ENCODE measurements at regions not wholly inside any gene's neighbourhood (a gene's known extent, or its start where the extent isn't known, plus 50 kb on each side); places are given as distances from the start of the nearest gene placed in this dataset.

DNA sequence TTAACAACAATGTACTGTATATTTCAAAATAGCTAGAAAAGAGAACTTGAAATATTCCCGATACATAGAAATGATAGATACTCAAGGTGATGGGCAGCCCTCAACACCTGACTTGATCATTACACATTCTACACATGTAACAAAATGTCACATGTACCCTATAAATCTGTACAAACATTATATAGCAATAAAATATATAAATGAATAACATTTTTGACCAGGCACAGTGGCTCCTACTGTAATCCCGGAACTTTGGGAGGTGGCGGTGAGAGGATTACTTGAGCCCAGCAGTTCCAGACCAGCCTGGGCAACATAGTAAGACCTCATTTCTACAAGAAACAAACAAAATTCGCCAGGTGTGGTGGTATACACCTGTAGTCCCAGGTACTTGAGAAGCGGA, 659.5 kb upstream of the NRP1 start:
- 100% methylated on average over 1 to 2 of the region's 5 CpGs for WGBS, 2 experiments (ENCODE audit: insufficient coverage in 2 of 2)

DNA sequence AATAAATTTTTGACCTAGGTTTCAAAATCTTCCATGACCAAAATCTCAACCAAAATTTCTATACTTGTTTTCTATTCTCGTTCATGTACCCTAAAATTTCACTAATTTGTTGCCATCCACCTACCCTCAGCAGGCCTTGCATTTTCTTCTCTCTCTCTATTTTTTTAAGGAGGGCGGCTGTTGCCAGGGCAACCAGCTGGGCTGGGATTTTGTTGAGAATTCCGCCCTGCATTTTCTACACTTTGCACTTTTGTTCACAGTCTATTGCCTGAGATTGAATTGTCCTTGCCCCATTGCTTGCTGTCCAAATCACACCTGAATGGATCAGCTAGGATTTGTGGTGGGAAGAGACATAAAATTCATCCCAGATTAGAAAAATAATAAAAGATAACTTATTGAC, 657.5 kb upstream of the NRP1 start:
- Histone ChIP-seq H3K4me3 (ENCODE audit: extremely low read depth, insufficient read depth, low read length, poor library complexity, severe bottlenecking) (no peak overlapping the region), H3K9me3 (ENCODE audit: control insufficient read depth, low read length) (no peaks in the 10 kb centered on the region), H3K36me3 (ENCODE audit: control insufficient read depth, insufficient read depth, low read length) (no peaks in the 10 kb centered on the region), H3K27ac (ENCODE audit: low read depth, low read length, severe bottlenecking) (no peak overlapping the region), H3K4me1 (ENCODE audit: control insufficient read depth, insufficient read depth, low read length, poor library complexity, severe bottlenecking) (peaks cover 4% of the 10 kb centered on the region)
- 81 to 93% methylated on average over 2 to 3 of the region's 3 CpGs for WGBS, 2 experiments (ENCODE audit: insufficient coverage in 2 of 2)

More for the DNA sequence above, 659.5 kb upstream of the NRP1 start:
- H3K9me3 ChIP-seq (ENCODE audit: control insufficient read depth, low read length): no peaks in the 10 kb centered on the region
- H3K27ac ChIP-seq (ENCODE audit: low read depth, low read length, severe bottlenecking): no peak overlapping the region
- no peak overlapping the region for H3K4me3 ChIP-seq (ENCODE audit: extremely low read depth, insufficient read depth, low read length, poor library complexity, severe bottlenecking)
- H3K4me1 ChIP-seq (ENCODE audit: control insufficient read depth, insufficient read depth, low read length, poor library complexity, severe bottlenecking): peaks cover 4% of the 10 kb centered on the region
- H3K36me3 ChIP-seq (ENCODE audit: control insufficient read depth, insufficient read depth, low read length): no peaks in the 10 kb centered on the region

DNA sequence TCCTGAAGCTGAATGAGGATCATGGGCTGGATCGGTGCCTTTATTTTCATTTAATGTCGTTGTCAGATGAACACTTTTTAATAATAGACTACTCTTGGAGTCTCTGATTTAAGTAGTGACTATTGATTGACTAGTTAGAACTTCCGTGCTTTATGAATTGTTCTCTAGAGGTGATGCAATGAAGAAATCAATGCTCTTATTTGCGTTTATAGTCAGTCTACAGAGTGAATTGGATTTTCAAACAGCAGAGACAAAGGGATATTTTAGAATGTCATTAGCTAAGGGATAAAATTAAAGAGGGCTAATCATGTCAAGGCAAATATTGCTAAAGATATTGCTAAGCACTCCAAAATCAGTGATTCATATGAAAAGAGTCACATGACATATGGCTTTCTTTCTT, 652.0 kb upstream of the NRP1 start:
- H3K9me3 ChIP-seq (ENCODE audit: control insufficient read depth, low read length): no peaks in the 10 kb centered on the region
- no peaks in the 10 kb centered on the region for H3K4me1 ChIP-seq (ENCODE audit: control insufficient read depth, insufficient read depth, low read length, poor library complexity, severe bottlenecking)
- WGBS, 2 experiments (ENCODE audit: insufficient coverage in 2 of 2): 89 to 93% methylated on average over 2 of the region's 4 CpGs
- no peak overlapping the region for H3K27ac ChIP-seq (ENCODE audit: low read depth, low read length, severe bottlenecking)
- H3K36me3 ChIP-seq (ENCODE audit: control insufficient read depth, insufficient read depth, low read length): no peaks in the 10 kb centered on the region
- no peak overlapping the region for H3K4me3 ChIP-seq (ENCODE audit: extremely low read depth, insufficient read depth, low read length, poor library complexity, severe bottlenecking)

DNA sequence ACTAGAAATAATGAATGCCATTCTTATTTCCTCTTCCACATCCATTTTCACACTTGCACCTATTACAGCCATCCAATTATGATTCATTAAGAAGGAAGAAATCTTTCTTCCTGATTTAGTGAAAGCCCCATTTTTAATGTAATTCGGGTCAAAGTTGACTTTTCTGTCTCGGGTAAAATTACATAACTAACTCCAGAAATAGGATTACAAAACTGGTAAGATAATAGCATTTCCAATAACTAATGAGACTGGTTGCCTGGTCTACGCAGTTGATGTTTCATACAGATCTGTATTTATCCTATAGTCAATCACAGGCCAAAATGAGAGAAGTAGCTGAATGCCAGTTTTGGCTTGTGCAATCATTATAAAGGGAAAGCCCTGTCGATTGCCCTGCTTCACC, 651.5 kb upstream of the NRP1 start:
- WGBS, 2 experiments (ENCODE audit: insufficient coverage in 2 of 2): 100% methylated on average over 1 of the region's 4 CpGs; no CpG with 5 or more reads in 1 of the 2 experiments
- Histone ChIP-seq H3K4me1 (ENCODE audit: control insufficient read depth, insufficient read depth, low read length, poor library complexity, severe bottlenecking) (no peaks in the 10 kb centered on the region), H3K4me3 (ENCODE audit: extremely low read depth, insufficient read depth, low read length, poor library complexity, severe bottlenecking) (no peak overlapping the region), H3K36me3 (ENCODE audit: control insufficient read depth, insufficient read depth, low read length) (no peaks in the 10 kb centered on the region), H3K9me3 (ENCODE audit: control insufficient read depth, low read length) (no peaks in the 10 kb centered on the region), H3K27ac (ENCODE audit: low read depth, low read length, severe bottlenecking) (no peak overlapping the region)

DNA sequence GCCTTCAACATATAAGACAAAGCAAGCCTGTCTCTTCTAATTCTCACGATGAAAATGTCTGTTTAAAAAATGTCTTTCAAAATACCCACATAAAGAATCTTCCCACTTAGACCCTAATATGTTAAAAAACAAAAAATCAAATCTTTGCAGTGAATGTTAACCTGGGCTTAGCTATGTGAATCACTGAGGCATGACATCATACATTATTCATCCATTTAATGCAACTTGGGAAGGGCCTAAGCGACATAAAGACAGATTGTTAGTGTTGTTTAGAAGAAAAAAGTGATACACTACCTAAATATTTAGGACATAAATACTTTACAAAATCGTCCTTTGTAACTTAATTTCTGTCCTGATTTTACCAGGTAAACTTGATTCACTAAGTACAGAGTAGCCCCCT, 648.5 kb upstream of the NRP1 start:
- Histone ChIP-seq H3K27ac (ENCODE audit: low read depth, low read length, severe bottlenecking) (no peak overlapping the region), H3K36me3 (ENCODE audit: control insufficient read depth, insufficient read depth, low read length) (no peaks in the 10 kb centered on the region), H3K4me3 (ENCODE audit: extremely low read depth, insufficient read depth, low read length, poor library complexity, severe bottlenecking) (no peak overlapping the region), H3K9me3 (ENCODE audit: control insufficient read depth, low read length) (no peaks in the 10 kb centered on the region), H3K4me1 (ENCODE audit: control insufficient read depth, insufficient read depth, low read length, poor library complexity, severe bottlenecking) (no peaks in the 10 kb centered on the region)
- 83 to 100% methylated on average over 1 of the region's 3 CpGs for WGBS, 2 experiments (ENCODE audit: insufficient coverage in 2 of 2)

DNA sequence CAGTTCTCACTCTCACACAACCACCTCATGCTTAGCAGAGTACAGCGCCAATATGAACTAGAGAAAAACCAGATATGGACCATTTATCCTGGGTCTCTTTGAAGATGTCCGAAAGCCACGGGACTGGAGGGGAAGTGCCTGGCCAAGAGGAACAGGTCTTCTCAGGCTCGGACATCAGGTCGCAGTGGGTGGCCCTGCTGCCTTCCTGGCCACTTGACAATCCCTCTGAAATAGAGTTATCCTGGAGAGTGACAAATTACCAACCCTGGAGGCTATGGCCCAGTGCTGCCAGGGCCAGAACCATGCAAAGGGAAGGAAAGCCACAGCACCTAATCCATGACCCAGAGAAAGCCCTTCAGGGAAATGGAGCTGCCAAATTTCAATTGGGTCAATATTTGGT, 646.8 kb upstream of the NRP1 start:
- H3K27ac ChIP-seq (ENCODE audit: low read depth, low read length, severe bottlenecking): no peak overlapping the region
- H3K36me3 ChIP-seq (ENCODE audit: control insufficient read depth, insufficient read depth, low read length): no peaks in the 10 kb centered on the region
- no peaks in the 10 kb centered on the region for H3K4me1 ChIP-seq (ENCODE audit: control insufficient read depth, insufficient read depth, low read length, poor library complexity, severe bottlenecking)
- no peaks in the 10 kb centered on the region for H3K9me3 ChIP-seq (ENCODE audit: control insufficient read depth, low read length)
- no peak overlapping the region for H3K4me3 ChIP-seq (ENCODE audit: extremely low read depth, insufficient read depth, low read length, poor library complexity, severe bottlenecking)
- 90 to 98% methylated on average over 2 to 5 of the region's 5 CpGs for WGBS, 2 experiments (ENCODE audit: insufficient coverage in 2 of 2)

DNA sequence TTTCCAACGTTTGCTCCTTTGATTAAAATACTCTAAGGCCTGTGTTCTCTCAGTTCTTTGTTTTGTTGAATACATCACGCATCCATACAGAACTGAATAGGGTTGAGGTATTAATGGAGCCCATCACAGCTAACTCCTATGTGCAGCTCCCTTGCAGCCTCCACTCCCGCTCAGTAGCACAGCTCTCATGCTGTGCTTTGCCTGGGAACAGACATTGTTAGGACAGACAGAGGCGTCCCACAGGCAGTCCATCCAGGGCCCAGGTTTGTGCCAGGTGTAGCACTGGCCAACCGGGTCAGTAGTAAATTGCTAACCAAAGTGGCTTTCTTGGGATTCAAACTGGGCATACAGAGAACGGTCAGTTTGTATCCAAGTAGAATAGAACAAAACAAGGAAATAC, 644.7 kb upstream of the NRP1 start:
- H3K4me3 ChIP-seq (ENCODE audit: extremely low read depth, insufficient read depth, low read length, poor library complexity, severe bottlenecking): no peak overlapping the region
- no peaks in the 10 kb centered on the region for H3K36me3 ChIP-seq (ENCODE audit: control insufficient read depth, insufficient read depth, low read length)
- no peak overlapping the region for H3K27ac ChIP-seq (ENCODE audit: low read depth, low read length, severe bottlenecking)
- WGBS, 2 experiments (ENCODE audit: insufficient coverage in 2 of 2): 95 to 96% methylated on average over 3 to 5 of the region's 6 CpGs
- H3K4me1 ChIP-seq (ENCODE audit: control insufficient read depth, insufficient read depth, low read length, poor library complexity, severe bottlenecking): no peaks in the 10 kb centered on the region
- no peaks in the 10 kb centered on the region for H3K9me3 ChIP-seq (ENCODE audit: control insufficient read depth, low read length)

DNA sequence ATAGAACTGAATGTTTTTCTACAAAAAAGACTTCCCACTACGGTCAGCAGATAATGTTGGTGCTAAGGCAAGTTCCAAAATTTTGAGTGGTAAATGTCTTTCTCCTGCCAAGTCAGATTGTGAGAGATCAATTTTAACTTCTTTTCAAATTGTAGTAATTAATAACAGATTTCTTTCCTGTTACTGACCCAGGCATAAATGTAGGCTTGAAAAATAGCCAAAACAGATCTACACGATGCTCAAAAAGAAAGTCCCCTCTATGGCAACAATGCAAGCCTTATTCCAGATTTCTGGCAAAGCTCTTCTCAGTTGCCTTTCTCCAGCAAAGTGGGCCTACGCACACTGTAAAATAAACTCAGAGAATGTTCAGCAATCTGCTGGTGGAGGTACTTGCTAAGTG, 641.0 kb upstream of the NRP1 start:
- Histone ChIP-seq H3K9me3 (ENCODE audit: control insufficient read depth, low read length) (no peaks in the 10 kb centered on the region), H3K27ac (ENCODE audit: low read depth, low read length, severe bottlenecking) (no peak overlapping the region), H3K4me3 (ENCODE audit: extremely low read depth, insufficient read depth, low read length, poor library complexity, severe bottlenecking) (no peak overlapping the region), H3K4me1 (ENCODE audit: control insufficient read depth, insufficient read depth, low read length, poor library complexity, severe bottlenecking) (no peaks in the 10 kb centered on the region), H3K36me3 (ENCODE audit: control insufficient read depth, insufficient read depth, low read length) (no peaks in the 10 kb centered on the region)
- WGBS, 2 experiments (ENCODE audit: insufficient coverage in 2 of 2): 86 to 92% methylated on average over 1 to 2 of the region's 3 CpGs

DNA sequence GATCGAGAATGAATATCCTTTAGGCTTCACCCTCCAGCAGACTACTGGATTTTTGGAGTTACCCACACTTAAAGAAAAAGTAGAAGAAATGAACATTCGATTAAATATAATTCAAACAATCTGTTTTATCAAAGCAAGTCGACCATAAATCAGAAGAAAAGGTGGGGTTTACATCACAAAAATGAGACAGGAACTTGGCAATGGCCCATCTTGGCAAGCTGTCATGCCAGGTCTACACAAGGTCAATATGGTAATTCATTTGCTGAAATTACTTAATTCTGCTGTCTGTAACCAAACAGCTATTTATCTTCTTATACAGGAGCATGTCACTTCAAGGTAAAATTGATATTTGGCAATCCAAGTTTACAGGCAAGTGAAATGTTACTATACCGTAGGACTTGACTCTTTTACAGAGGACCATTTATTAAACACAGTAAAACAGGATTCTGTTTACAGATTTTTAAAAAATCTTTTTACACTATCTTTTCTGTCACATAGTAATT, 640.6 kb upstream of the NRP1 start:
- H3K4me1 ChIP-seq (ENCODE audit: control insufficient read depth, insufficient read depth, low read length, poor library complexity, severe bottlenecking): no peaks in the 10 kb centered on the region
- 71 to 81% methylated on average over 1 to 2 of the region's 4 CpGs for WGBS, 2 experiments (ENCODE audit: insufficient coverage in 2 of 2)

DNA sequence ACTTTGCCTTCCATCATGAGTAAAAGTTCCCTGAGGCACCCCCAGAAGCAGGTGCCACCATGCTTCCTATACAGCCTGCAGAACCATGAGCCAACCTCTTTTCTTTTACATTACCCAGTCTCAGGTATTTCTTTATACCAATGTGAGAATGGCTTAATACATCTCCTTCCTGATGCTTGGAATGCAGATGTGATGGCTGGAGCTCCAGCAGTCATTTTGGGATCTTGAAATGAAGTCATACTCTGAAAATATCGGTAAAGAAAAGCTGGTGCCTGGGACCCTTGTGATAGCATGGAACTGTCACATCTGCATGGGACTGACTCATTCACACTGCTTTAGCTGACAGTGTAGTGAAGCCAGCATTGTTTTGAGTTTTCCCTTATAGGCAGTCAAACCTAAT, 634.5 kb upstream of the NRP1 start:
- 100% methylated on average over 1 of the region's 1 CpG for whole genome bisulfite sequencing, 2 experiments (ENCODE audit: insufficient coverage in 2 of 2)
- H3K4me3 ChIP-seq (ENCODE audit: extremely low read depth, insufficient read depth, low read length, poor library complexity, severe bottlenecking): no peak overlapping the region
- H3K9me3 ChIP-seq (ENCODE audit: control insufficient read depth, low read length): no peaks in the 10 kb centered on the region
- no peak overlapping the region for H3K27ac ChIP-seq (ENCODE audit: low read depth, low read length, severe bottlenecking)
- H3K4me1 ChIP-seq (ENCODE audit: control insufficient read depth, insufficient read depth, low read length, poor library complexity, severe bottlenecking): no peaks in the 10 kb centered on the region
- H3K36me3 ChIP-seq (ENCODE audit: control insufficient read depth, insufficient read depth, low read length): no peaks in the 10 kb centered on the region

More for the DNA sequence above, 640.6 kb upstream of the NRP1 start:
- H3K36me3 ChIP-seq (ENCODE audit: control insufficient read depth, insufficient read depth, low read length): no peaks in the 10 kb centered on the region
- H3K27ac ChIP-seq (ENCODE audit: low read depth, low read length, severe bottlenecking): no peak overlapping the region
- H3K4me3 ChIP-seq (ENCODE audit: extremely low read depth, insufficient read depth, low read length, poor library complexity, severe bottlenecking): no peak overlapping the region
- H3K9me3 ChIP-seq (ENCODE audit: control insufficient read depth, low read length): no peaks in the 10 kb centered on the region

DNA sequence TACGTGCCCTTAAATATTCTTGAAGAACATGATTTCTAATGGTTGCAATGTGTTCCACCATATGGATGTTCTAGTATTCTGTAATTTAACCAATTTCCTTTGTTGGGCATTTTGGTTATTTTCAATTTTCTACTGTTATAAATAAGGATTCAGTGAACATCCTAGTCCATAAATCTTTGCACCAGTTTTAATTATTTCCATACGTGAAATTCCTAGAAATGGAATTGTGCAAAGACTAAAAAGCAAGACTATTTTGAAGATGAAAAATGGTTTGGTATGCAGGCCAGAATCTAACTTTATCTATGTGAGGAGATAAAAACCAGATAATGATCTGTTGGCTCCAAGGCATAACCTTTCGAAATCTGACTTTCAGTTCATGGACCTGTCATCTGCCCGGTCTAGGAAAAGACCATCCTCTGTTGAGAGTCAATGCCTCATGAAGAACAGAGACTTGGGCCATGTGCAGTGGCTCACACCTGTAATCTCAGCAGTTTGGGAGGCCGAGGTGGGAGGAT, 633.2 kb upstream of the NRP1 start:
- H3K9me3 ChIP-seq (ENCODE audit: control insufficient read depth, low read length): no peaks in the 10 kb centered on the region
- no peaks in the 10 kb centered on the region for H3K36me3 ChIP-seq (ENCODE audit: control insufficient read depth, insufficient read depth, low read length)
- WGBS, 2 experiments (ENCODE audit: insufficient coverage in 2 of 2): 71 to 88% methylated on average over 2 to 3 of the region's 5 CpGs
- no peak overlapping the region for H3K4me3 ChIP-seq (ENCODE audit: extremely low read depth, insufficient read depth, low read length, poor library complexity, severe bottlenecking)
- H3K4me1 ChIP-seq (ENCODE audit: control insufficient read depth, insufficient read depth, low read length, poor library complexity, severe bottlenecking): no peaks in the 10 kb centered on the region
- H3K27ac ChIP-seq (ENCODE audit: low read depth, low read length, severe bottlenecking): no peak overlapping the region
